HG03175 (cell line): ENCODE measurements at regions not wholly inside any gene's neighbourhood (a gene's known extent, or its start where the extent isn't known, plus 50 kb on each side); places are given as distances from the start of the nearest gene placed in this dataset.

Experiments
- ATAC-seq: cut with Tn5 transposase; IDR thresholded peaks from one replicate; pipeline ENCODE4 v1.9.1; 2021; ENCODE audit warnings: mild to moderate bottlenecking, moderate library complexity; ENCODE audit not compliant: unreplicated experiment

DNA sequence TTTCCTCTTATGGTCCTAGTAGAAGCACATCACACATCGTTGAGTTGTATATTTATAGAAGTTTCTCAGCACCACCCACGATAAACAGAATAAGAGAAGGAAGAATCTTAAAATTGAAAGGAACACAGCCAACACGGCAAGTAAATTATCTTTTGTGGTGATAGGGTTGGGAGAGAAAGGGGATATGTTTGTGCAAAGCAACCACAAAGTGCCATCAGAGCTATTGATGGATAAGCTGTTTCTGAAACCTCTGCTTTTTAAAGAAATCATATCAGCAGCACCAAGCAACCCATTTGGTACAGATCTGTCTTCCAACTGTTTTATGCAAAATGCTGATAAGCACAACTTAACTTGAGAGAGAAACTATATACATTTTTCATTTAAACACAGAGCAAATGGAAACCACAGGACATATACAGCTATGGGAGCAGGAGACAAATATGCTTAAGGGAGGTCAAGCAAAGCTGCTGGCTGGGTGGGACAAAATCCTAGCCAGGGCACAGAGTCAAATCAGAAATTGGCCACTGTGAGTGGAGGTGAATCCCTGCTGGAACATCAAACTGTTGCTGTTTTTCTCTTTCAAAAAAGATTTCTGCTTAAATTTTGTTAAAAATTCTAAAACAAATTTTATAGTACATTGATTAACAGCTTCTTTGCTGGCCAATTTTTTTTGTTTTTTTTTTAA is 194.0 kb upstream of the HHIP start:
- ATAC-seq = no peak

DNA sequence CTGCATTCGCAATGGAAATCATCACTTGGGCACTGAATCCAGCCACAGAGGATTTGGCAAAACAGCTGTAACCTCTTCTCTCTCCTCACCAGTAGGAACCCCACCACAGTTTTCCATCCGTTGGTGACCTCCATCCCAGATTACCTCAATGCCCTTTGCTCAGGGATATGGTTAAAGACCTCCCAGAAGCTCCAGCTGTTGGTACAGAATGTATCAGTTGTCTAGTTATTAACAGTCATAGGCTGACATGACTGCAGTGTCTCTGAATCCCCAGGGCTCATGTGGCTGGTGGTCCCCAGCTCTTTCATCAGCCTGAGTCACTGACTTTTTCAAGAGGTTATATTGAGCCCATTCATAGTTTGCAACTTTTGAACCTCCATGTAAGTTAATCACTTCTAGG is 189.8 kb upstream of the HHIP start:
- ATAC-seq = no peak

DNA sequence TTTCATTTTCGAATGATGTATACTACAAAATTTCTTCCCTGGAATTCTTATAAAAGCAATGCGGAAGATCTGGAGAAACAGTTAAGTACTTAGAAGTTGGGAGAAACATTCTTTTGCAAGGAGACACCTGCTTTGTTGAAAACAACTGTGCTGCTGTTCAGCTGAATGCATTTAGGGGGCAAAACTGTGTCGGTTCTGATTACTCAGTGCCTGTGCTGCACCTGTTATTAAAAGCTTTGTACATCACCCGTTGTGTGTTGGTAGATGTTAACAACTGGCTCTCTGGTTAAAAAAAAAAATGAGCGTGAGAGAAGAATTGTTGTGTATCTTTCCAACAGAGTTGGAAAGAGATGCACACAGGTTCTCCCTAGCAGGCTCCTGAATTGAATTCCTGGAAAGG is 184.1 kb upstream of the HHIP start:
- no peak for ATAC-seq

DNA sequence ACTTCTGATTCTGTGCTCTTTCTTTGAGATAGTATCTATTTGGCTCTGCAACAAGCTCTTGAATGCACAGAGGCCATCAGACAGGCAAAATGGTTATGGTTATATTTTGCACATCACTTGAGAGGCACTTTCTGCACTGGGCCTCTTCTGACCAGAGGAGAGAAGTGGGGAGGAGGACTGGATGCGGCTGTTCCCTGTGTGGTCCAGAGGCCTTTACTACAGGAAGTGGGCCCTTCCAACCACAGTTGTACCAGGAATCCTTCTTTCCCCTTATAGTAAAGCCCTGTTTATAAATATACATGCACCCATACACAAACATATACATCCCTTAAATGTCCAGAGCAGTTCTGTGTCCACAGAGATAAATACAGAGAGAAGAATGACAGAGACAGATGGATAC is 182.7 kb upstream of the HHIP start:
- no peak for ATAC-seq

DNA sequence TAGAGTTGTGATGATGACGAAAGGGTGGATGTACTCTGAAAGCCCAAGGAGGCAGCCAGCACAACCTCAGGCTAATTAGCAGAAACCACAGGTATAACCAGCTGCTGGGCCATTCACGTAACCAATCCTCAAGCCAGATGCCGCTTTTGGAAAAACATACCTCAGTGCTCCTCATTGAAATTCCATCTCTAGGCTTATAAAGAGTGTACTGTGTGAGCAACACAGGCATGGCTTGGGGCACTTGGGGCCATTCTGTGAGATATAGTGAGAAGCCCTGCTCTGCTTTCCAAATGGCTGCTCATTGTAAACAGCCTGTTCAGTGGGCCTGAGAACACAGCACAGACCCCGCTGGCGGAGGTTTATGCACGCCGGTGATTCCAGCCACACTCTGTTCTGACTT is 182.1 kb upstream of the HHIP start:
- ATAC-seq = no peak

DNA sequence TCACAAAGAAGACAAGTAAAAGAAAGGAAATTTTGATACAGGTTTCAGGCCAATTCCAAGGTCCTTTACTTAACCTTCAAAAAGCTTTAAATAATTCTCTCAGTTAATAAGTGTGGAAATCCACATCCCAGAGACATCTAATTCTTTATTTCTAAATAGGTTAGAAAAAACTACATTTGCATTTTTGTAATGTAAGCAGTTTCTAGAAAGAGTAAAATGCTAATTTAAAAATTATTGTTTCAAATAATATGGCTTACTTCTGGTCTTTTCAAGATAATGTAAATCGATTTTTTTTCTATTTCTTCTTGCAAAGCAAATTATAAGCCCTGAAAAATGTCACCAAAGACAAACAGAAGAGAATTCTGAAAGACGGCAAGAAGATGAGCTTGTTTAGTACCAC is 180.4 kb upstream of the HHIP start:
- no peak for ATAC-seq

DNA sequence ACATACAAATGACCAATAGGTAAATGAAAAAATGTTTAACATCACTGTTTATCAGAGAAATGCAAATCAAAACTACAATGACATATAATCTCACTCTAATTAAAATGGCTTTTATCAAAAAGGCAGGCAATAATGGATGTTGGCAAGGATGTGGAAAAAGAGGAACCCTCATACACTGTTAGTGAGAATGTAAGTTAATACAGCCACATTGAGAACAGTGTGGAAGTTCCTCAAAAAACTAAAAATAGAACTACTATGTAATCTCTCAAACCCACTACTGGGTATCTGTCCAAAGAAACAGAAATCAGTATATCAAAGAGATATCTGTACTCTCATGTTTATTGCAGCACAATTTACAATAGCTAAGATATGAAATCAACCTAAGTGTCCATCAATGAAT is 165.9 kb upstream of the HHIP start:
- no peak for ATAC-seq

DNA sequence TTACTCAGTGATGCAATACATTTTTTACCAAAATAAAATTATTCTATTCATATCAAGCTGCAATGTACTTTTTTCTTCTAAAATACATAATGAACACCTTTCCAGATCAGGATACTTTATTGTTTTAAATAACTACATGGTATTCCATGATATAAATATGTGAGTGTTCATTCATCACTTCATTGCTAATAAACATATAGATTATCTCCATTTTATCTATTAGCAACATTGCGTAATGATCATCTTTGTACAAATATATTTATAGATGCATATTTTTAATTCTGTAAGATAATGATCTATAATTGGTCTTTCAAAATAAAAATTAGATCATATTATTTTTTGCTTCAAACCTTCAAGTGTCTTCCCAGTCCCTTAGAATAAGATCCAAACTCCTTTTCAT is 156.1 kb upstream of the HHIP start:
- no peak for ATAC-seq

DNA sequence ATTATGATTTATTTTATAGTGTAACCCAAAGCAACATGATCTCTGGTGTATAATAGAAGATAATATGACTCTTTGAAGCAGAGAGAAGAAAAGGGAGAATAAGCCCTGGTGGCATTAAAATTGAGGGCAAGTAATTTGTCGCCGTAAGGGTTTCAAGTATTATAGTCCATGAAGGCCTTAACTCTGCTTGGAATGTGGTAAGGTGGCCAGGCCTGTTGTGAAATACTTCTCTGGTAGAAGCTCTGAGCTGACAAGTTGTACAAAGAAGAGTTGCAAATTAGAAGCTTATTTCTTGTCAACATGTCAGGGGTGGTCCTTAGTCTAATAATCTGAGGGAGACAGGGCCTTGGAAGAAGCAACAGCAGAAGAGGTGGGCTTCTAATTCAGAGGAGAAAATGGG is 151.7 kb upstream of the HHIP start:
- ATAC-seq = no peak

DNA sequence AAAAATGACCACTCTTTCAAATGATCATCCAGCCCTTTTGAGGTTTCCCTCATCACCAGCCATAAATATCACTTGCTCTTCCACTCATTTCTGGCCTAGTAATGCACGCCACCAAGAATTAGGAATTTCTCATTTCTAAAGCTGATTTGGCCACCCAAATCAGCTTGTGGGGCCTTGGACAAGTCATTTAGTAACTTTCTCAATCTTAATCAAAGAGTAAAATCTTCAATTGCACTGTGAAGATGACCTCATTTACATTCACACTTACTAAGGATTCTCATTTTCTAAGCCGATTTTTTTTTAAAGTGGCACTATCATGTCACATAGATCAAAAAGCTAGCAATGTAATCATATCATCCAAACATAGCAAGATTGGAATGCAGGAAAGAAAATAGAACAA is 150.0 kb upstream of the HHIP start:
- no peak for ATAC-seq

DNA sequence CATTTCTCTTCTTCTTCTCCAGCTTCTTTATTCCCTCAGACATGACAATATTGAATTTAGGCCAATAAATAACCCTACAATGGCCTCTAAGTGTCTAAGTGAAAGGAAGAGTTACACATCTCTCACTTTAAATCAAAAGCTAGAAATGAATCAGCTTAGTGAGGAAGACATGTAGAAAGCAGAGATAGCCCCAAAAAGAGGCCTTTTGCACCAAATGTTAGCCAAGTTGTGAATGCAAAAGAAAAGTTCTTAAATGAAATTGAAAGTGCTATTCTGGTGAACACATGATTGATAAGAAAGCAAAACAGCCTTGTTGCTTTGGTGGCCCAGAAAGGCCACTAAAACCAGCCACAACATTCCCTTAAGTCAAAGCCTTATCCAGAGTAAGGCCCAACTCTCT is 146.2 kb upstream of the HHIP start:
- peak; percentile 57 for ATAC-seq

DNA sequence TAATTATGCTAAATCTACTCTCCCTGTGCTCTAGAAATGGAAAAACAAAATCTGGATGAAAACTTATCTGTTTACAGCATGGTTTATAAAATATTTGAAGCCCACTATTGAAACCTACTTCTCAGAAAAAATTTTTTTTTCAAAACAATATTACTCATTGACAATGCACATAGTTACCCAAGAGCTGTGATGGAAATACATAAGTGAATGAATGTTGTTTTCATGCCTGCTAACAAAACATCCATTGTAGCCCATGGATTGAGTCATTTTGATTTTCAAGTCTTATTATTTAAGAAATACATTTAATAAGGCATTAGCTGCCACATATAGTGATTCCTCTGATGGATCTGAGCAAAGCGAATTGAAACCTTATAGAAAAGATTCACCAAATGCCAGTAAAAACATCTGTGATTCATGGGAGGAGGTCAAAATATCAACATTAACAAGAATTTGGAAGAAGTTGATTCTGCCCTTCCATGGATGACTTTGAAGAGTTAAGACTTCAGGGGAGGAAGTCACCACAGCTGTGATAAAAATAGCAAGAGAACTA is 144.7 kb upstream of the HHIP start:
- no peak for ATAC-seq

DNA sequence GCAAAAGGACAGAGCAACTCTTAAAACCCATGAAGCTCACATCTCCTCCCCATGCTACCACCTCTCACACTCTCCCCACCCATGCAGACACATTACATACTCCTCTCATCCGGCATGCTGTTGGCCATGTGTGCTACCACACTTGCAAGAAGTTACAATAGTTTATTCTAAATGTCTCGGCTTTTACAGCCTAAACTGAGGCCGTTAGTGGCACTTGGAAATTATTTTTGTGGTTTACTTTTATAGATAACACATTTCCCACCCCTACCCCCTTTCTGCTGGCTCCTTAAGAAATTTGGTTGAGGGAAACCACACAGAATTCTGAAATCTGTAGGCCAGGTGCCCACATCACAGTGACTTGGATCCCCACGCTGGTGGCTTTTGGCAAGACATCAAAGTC is 141.1 kb upstream of the HHIP start:
- no peak for ATAC-seq

DNA sequence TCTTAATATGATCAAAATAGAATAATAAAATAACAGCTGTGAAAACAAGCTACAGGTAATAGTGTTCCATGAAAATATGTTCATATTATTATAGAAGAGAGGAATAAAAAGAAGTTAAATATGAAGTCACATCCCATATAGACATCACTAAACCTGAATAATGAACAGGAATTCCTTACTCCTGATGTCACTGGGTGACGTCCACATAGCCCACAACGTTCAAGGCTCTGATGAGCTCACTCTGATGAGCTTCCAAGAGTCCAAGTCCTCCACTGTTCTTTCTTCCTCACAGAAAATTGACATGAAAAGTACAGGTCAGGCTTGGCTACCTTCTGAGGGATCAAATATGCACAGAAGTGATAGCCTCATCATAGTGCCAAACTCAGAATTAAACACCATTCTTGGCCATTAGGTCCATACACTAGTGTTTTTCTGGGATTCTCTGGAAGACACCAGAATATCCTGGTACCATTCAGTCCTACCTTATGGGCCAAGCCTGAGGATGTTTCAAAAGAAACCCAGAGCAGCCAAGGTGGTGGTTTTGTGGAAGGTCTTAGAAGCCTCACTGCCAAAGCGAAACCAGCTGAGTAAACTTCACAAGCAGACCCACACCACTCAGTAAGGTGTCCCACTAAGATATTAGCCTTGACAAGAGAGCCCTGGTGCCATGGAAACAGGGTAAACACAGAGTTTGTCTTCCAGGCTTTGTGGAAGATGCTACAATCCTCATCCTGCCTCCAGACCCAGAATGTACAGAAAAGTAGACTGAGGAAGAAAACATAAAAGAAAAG is 138.4 kb upstream of the HHIP start:
- ATAC-seq = no peak

DNA sequence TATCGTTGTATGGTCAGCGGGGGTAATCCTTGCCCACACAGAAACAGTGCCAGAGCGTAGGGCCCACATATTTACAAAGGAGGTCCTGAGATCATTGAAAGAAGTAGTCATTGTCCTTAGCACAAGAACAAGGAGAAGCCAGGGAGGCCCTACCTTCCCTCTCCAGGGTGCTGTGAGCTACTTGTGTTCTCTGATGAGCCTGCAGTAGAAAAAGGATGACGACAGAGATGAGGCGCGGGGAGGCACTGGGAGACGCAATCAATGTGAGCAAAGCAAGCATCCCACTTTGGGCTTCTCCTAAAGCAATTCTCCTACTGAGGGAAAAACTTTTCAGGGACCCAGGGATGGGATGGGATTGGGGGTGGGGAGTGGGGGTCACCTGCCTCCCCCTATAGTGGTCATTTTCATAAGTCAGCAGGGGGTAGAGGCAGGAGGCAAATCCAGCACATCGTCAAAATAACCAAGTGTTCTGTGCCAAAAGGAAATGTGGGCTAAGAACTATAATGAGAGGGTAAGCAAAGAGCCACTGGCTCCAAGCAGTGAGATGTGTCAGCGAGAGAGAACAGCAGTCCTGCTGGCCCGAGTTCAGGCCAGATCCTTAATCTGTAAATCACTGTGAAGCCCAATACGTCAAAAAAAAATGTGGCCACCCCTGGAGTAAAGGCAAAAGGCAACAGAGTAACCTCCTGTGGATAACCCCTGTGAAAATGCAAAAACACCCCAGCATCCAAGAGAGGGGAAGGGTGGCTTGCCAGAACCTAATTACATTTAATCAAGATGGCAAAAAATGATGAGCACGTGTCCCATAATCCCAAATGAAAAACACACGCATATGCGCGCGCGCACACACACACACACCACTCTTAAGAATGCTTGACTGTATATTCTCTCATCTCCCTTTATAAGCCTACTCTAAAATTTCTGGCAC is 136.6 kb upstream of the HHIP start:
- no peak for ATAC-seq

DNA sequence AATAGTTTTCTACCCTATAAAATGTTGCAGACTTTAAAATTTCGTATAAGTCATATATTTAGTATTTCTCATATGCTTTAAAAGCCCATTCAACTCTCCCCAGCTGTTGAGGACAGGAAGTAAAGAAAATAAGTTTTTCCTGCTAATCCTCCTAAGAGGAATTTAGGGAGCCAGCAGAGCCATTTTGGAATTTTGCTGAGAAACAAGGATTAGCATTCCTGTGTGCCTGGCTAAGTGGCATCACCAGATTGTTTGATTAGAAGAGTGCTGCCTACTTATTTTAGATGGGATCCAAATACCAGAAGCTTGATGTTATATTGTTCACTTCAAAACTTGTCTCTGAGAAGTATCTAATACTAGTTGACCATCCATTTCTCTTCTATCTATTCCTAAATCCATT is 131.2 kb upstream of the HHIP start:
- ATAC-seq = no peak

DNA sequence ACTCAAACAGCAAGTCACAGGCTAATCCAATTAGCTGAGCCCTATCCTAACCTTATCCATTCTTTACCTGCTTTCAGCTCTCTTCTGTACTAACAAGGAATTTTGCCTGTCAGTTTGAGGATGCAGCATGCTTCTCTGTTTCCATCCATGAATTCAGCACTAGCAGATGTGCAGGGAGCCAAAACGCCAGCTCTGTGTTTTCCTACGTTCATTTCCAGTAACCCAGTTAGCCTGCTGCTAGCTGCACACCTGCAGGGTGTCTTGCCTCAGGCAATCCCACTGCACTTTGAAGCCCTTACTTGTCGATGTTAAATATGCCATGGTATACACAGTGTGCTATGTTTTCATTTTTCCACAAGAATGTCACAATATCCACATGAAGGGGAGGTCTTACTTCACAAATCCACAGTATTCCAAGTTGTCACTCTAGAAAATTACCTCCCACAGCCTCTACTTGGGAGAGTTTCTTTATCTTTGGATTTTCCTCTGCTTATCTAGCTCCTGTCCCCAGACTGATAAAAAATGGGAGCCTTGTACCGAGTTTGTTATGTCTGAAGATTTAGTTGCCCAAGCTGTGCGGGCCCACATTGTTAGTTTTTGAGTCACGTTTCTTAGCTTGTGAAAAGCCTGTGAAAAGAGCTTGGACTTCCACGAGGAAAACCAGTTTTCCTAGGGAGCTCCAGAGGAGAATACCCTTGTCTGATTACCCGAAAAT is 127.6 kb upstream of the HHIP start:
- no peak for ATAC-seq

DNA sequence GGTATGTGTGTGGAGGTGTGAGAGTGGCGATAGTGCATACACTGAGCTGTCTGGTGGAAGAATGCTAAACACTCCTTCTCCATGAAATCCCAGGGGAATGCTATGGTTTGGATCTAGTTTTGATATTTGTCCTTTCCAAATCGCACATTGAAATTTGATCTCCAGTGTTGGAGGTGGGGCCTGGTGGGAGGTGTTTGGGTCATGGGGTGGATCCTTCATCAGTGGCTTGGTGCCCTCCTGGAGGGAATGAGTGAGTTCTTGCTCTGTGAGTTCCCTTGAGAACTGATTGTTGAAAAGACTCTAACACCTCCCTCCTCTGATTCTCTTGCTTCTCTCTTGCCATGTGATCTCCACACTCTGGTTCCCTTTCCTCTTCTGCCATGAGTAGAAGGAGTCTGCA is 114.1 kb upstream of the HHIP start:
- no peak for ATAC-seq

DNA sequence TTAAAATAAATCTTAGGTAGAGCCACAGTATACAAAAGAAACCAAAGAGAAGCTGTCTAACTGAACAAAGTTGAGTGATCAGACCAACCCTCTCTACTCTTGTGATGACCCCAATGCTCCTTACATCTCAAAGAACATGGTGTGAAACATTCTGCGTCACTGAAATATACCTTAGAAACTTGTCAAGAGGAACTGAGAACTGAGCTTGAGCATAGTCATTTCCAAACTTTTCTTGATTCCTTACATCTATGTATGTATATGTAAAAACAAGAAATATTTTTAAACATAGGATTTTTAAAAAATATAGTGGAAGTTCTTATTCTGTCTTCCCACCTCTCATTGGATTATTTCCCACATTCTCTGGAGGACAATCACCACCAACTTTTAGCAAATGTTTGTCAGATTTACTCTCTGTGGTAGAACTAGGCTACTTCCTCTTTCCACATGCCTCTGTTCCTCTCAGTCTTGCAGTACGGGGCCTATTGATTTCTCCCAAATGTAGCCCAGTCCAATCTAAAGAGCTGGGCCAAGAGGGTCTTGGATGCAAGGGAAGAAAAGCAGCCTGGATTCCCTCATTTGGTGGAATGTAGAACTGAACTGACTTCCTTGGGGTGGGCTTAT is 98.2 kb upstream of the HHIP start:
- ATAC-seq = peak; percentile 99

DNA sequence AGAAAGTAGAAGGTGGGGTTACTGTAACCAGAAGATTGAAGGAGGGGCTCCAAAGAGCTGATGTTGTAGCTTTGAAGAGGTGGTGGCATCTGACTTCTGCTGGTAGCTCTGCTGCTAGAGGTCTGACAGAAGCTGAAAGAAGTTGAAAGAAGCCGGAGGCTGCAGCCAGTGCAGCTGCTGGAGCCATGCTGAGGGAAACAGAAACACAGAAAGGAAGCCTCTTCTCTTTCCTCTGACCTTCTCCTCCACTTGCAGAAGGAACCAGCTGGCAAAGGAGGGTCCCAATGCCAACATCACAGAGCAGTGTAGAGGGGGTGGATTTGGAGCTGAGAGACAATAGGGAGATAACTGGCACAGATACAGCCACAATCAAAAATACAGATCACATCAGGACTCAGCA is 89.3 kb upstream of the HHIP start:
- ATAC-seq = no peak
